ENCODE measurements at regions not wholly inside any gene's neighbourhood (a gene's known extent, or its start where the extent isn't known, plus 50 kb on each side); places are given as distances from the start of the nearest gene placed in this dataset.

DNA sequence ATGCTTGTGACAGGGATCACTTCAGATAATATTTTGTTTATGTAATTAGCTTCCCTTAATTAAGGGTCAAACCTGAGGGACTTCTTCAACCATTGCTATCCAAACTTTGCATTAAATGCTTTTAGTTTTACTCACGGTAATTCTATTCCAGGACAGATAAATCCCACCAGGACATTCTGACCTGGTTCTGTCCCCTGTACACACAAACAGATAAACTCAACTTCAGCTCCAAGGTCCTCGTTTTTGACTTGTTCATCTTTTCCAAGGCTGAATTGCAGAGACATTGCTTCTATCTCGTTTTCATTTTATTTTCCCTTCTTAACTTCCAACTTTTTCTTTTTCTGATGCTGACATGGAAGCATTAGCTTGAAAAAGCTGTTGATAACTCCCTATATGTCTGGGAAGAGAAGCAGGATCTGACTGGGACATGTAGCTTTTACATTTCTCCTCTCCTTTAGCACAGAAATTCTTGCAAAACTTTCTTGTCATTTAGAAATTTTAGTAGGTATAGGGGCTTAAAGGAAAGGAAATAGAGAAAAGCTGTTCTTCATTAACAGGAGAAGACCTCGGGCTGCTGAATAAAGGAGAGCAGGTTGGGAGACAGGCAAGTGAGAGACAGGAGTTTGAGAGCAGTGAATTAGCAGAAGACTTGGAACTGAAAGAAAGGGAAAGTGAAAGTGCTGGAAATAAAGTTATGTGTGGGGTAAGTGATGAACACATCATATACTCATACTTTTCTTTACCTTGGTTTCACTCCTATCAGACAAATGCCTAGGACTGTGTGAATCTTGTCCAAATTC is 231.7 kb upstream of the B3GALT2 start:
- CTCF ChIA-PET, result interaction anchor here (0.5 to 0.7 kb wide), 3 partner anchors 26 to 1084 kb away, joined by 3 to 4 read pairs (median 3); no protein-coding TSS in a partner anchor
- H3K27ac Mint-ChIP-seq, result peak overlapping the region; percentile 39
- H3K4me1 Mint-ChIP-seq (ENCODE audit: low read depth), result peaks cover 46% of the 10 kb centered on the region
- no peaks in the 10 kb centered on the region for H3K36me3 Mint-ChIP-seq (ENCODE audit: low read depth)
- intact Hi-C loops (cut with micrococcal nuclease), result loop anchor here (1.0 to 10.0 kb wide), 8 partner anchors 31 to 903 kb away; partner anchors contain the start of genes RO60 and UCHL5
- no peak for DNase-seq
- H3K9me3 Mint-ChIP-seq, result no peaks in the 10 kb centered on the region
- peak overlapping the region; percentile 52 for H3K4me3 Mint-ChIP-seq
- H3K27me3 Mint-ChIP-seq (ENCODE audit: low read depth), result no peaks in the 10 kb centered on the region

DNA sequence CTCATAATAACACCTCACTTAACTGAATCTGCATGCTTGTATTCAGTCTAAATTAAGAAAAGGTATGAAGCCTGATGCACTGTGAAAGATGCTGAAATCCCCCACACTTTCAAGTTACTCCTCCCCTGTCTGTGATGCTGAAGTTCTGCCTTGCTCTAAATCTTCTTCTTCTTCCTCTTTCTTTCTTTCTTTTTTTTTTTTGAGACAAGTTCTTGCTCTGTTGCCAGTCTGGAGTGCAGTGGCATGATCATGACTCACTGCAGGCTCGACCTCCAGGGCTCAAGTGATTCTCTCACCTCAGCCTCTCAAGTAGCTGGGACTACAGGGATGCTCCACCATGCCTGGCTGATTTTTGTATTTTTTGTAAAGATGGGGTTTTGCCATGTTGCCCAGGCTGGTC is 231.0 kb upstream of the B3GALT2 start:
- intact Hi-C loops (cut with micrococcal nuclease), result loop anchor here (5.0 to 10.0 kb wide), 3 partner anchors 385 to 903 kb away; no protein-coding TSS in a partner anchor
- CTCF ChIA-PET, result interaction anchor here (0.6 to 0.7 kb wide), 2 partner anchors 57 to 1085 kb away, joined by 3 read pairs; no protein-coding TSS in a partner anchor
- Mint-ChIP-seq H3K36me3 (ENCODE audit: low read depth) (no peaks in the 10 kb centered on the region), H3K27me3 (ENCODE audit: low read depth) (no peaks in the 10 kb centered on the region), H3K4me3 (no peak overlapping the region), H3K9me3 (no peaks in the 10 kb centered on the region), H3K27ac (peak overlapping the region; percentile 5), H3K4me1 (ENCODE audit: low read depth) (peaks cover 53% of the 10 kb centered on the region)
- peak; percentile 43 for DNase-seq

DNA sequence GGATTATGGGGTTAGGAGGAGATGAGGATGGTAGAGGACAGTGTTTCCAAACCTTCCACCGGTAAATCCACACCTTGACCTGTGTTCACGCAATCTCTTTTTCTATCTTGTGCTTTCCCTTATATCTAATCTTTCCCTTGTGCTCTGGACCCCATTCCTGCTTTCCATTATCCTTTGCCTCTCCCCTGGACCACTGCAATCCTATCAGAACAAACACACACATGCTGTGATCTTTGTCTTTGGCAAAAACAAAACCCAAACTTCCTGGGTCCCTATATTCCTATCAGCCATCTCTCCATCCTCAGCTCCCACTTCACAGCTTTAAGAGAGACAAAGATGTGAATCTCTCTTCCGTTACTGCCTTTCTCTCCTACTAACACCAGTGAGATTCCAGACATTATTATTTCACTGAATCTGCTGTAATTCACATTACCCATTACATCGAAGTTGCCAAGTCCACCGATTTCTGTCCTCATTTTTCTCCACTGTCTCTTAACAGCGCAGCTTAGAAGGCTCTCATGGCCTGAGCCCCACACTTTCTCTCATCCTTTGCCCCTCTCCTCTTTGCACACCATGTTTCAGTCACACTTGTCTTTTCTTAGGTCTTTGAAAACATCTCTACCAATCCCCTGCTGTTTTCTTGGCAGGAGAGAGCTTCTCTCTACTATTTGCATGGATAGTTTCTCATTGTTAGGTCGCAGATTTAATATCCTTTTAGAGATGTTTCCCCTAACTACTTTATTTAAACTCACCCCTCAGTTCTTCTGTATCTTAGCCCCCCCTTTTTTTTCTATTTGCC is 230.0 kb upstream of the B3GALT2 start:
- H3K36me3 Mint-ChIP-seq (ENCODE audit: low read depth), result no peaks in the 10 kb centered on the region
- no peak for DNase-seq
- no peak overlapping the region for H3K27ac Mint-ChIP-seq
- intact Hi-C loops (cut with micrococcal nuclease), result loop anchor here (5.0 to 10.0 kb wide), 3 partner anchors 386 to 902 kb away; no protein-coding TSS in a partner anchor
- no peaks in the 10 kb centered on the region for H3K9me3 Mint-ChIP-seq
- H3K4me1 Mint-ChIP-seq (ENCODE audit: low read depth), result peaks cover 62% of the 10 kb centered on the region
- no peaks in the 10 kb centered on the region for H3K27me3 Mint-ChIP-seq (ENCODE audit: low read depth)
- no peak overlapping the region for H3K4me3 Mint-ChIP-seq
- CTCF ChIA-PET, result no interaction called here

DNA sequence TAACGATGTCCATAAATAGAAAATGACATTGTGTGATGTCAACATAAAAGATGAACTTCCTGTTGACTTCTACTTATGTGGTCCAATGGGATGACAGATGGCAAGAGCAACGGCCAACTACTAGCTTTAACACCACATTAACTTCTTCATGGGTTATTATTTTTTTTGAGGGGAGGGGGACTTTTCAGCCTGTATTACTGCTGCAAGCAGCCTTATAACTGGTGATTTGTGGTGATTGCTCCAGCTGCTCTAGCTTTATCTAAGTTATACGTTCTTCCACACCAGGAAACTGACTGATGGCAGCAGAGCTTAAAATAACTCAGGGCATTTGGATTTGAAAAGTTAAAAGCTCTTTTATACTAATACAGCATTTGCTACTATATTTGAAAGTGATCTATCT is 228.8 kb upstream of the B3GALT2 start:
- Mint-ChIP-seq H3K4me1 (ENCODE audit: low read depth) (peaks cover 63% of the 10 kb centered on the region), H3K27ac (no peak overlapping the region), H3K4me3 (no peak overlapping the region), H3K36me3 (ENCODE audit: low read depth) (no peaks in the 10 kb centered on the region), H3K27me3 (ENCODE audit: low read depth) (no peaks in the 10 kb centered on the region), H3K9me3 (no peaks in the 10 kb centered on the region)
- no peak for DNase-seq
- CTCF ChIA-PET, result interaction anchor here (1.6 kb wide), 1 partner anchor 12 kb away, joined by 3 read pairs; no protein-coding TSS in a partner anchor
- intact Hi-C loops (cut with micrococcal nuclease), result loop anchor here (5.0 to 10.0 kb wide), 3 partner anchors 387 to 900 kb away; no protein-coding TSS in a partner anchor

DNA sequence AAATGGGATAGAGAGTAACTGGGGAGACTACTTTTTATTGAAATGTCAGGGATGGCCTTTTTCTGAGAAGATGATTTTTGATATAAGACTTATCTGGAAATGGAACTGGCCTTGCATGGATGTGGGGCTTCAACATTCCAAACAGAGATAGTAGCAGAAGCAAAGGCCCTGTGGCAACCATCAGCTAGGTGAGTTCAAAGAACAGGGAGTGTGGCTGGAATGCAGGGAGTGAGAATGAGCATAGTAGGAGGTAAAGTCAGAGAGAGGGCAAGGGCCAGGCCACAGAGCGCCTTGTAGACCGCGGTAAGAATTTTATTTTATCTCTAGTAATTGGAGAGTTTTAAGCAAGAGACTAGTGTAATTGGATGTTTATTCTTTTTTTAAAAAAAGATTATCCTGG is 227.0 kb upstream of the B3GALT2 start:
- Mint-ChIP-seq H3K36me3 (ENCODE audit: low read depth) (no peaks in the 10 kb centered on the region), H3K4me1 (ENCODE audit: low read depth) (peaks cover 56% of the 10 kb centered on the region), H3K4me3 (no peak overlapping the region), H3K27me3 (ENCODE audit: low read depth) (no peaks in the 10 kb centered on the region), H3K27ac (no peak overlapping the region), H3K9me3 (no peaks in the 10 kb centered on the region)
- CTCF ChIA-PET, result interaction anchor here (0.8 kb wide), 1 partner anchor 228 kb away, joined by 3 read pairs; no protein-coding TSS in a partner anchor
- DNase-seq, result no peak
- intact Hi-C loops (cut with micrococcal nuclease), result loop anchor here (2.0 to 10.0 kb wide), 5 partner anchors 45 to 899 kb away; partner anchors contain the start of gene RGS2

DNA sequence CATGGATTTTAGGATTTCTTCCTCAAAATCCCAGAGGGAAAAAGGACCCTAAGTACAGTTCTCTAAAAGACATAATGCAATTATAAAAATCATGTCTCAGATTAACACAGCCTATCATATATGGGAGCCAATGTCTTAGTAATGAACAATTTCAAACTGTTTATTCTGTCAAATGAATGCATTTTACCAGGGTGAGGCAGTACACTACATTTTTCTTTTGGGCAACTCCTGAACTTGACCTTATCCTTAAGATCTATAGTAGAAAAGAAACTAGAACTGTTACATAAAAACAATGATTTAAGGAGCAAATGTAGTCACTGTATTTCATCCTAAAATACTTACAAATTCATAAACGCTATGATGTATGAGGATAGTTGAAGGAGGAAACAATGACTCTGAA is 226.3 kb upstream of the B3GALT2 start:
- no peak for DNase-seq
- CTCF ChIA-PET, result interaction anchor here (0.8 kb wide), 1 partner anchor 228 kb away, joined by 3 read pairs; no protein-coding TSS in a partner anchor
- H3K4me3 Mint-ChIP-seq, result no peak overlapping the region
- no peak overlapping the region for H3K27ac Mint-ChIP-seq
- intact Hi-C loops (cut with micrococcal nuclease), result loop anchor here (1.0 to 10.0 kb wide), 6 partner anchors 44 to 898 kb away; partner anchors contain the start of gene RGS2
- no peaks in the 10 kb centered on the region for H3K36me3 Mint-ChIP-seq (ENCODE audit: low read depth)
- H3K27me3 Mint-ChIP-seq (ENCODE audit: low read depth), result no peaks in the 10 kb centered on the region
- H3K4me1 Mint-ChIP-seq (ENCODE audit: low read depth), result peaks cover 49% of the 10 kb centered on the region
- no peaks in the 10 kb centered on the region for H3K9me3 Mint-ChIP-seq

DNA sequence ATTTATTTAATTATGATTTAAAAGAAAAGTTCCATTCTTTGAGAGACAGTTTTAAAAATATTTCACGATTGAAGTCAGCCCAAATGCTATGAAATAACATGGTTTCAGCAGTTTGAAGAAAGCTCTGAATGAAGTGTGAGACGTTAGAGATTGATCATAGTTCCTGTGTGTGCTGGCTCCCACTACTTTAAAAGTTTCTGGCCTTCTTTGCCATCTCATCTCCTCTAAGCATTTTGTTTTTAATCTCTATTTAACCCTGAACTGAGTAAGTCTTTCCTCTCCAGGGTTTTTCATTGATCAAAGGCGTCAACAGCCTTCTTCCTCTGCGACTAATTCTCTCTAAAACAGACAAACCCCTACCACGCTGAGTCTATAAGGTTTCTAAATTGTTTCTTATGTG is 225.3 kb upstream of the B3GALT2 start:
- H3K36me3 Mint-ChIP-seq (ENCODE audit: low read depth), result no peaks in the 10 kb centered on the region
- H3K4me3 Mint-ChIP-seq, result peak overlapping the region; percentile 13
- intact Hi-C loops (cut with micrococcal nuclease), result loop anchor here (1.0 to 10.0 kb wide), 11 partner anchors 37 to 897 kb away; partner anchors contain the start of gene RGS2
- CTCF ChIA-PET, result no interaction called here
- DNase-seq, result peak; percentile 22
- H3K27me3 Mint-ChIP-seq (ENCODE audit: low read depth), result no peaks in the 10 kb centered on the region
- H3K27ac Mint-ChIP-seq, result peak overlapping the region; percentile 73
- H3K4me1 Mint-ChIP-seq (ENCODE audit: low read depth), result peaks cover 50% of the 10 kb centered on the region
- no peaks in the 10 kb centered on the region for H3K9me3 Mint-ChIP-seq

DNA sequence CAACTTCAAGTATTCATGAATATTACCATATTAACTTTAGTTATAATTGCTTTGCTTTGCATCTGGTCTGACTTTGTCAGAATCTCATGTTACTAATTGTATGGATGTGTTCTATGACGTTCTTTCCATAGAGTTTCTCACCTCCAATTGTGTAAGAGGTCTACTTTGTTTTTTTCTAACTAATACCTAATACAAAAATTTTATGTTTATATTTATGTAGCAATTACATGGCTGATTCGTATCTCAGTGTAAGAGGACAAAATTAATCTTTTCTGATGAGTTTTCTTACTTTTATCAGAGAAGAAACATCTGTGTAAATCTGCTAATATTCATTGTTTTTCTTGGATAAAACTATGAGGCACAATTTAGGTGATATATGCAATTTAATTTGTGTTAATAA is 224.8 kb upstream of the B3GALT2 start:
- Mint-ChIP-seq H3K27ac (no peak overlapping the region), H3K9me3 (no peaks in the 10 kb centered on the region), H3K36me3 (ENCODE audit: low read depth) (no peaks in the 10 kb centered on the region), H3K4me1 (ENCODE audit: low read depth) (peaks cover 45% of the 10 kb centered on the region), H3K4me3 (no peak overlapping the region), H3K27me3 (ENCODE audit: low read depth) (no peaks in the 10 kb centered on the region)
- CTCF ChIA-PET, result no interaction called here
- intact Hi-C loops (cut with micrococcal nuclease), result loop anchor here (1.0 to 10.0 kb wide), 8 partner anchors 38 to 896 kb away; partner anchors contain the start of gene RGS2
- no peak for DNase-seq

DNA sequence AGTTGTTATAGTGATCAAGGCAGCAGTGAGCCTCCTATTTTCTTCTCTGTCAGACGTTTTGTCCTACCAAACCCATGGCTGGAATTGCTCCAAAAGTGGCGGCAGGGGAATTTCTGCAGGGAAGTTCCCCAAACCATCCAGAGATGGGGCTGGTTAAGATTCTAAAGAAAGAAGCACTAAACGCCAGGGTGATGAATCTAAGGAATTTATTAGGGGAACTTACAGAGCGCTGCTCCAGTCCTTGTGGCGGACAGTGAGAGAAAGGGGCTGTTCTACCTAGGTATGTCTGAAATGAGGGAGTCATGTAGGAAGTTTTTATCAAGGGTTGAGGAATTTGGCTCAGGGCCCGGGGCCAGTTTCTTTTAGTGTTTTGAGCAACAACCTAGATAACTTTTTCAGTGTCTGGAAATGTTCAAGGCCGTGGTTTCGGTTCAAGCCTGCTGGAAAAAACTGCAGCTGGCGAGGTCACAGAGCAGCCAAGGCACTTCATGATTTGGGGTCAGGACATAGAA is 222.4 kb upstream of the B3GALT2 start:
- CTCF ChIA-PET, result no interaction called here
- intact Hi-C loops (cut with micrococcal nuclease), result no loop called here
- no peak overlapping the region for H3K27ac Mint-ChIP-seq
- no peak for DNase-seq
- H3K4me3 Mint-ChIP-seq, result no peak overlapping the region
- no peaks in the 10 kb centered on the region for H3K27me3 Mint-ChIP-seq (ENCODE audit: low read depth)
- H3K4me1 Mint-ChIP-seq (ENCODE audit: low read depth), result peaks cover 39% of the 10 kb centered on the region
- no peaks in the 10 kb centered on the region for H3K9me3 Mint-ChIP-seq
- no peaks in the 10 kb centered on the region for H3K36me3 Mint-ChIP-seq (ENCODE audit: low read depth)

DNA sequence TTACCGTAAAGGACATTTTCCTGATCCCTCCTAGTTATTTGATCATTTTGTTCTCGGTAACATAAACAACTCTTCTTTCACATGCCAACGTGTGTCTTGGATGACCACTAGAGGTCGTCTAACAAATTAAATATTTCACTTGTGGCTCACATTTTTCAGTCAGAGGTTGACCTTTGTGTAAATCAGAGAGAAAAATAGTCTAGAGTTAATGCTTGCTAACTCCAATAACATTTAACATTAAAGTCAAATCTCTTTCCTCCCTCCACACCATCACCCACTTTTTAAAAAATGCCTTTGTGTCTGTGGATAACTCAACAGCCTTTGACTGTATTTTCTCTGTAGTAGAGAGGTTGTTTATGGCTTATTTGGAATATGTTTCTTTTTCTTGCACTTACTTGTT is 220.5 kb upstream of the B3GALT2 start:
- H3K36me3 Mint-ChIP-seq (ENCODE audit: low read depth), result no peaks in the 10 kb centered on the region
- CTCF ChIA-PET, result interaction anchor here (0.6 kb wide), 1 partner anchor 195 kb away, joined by 3 read pairs; no protein-coding TSS in a partner anchor
- no peak overlapping the region for H3K27ac Mint-ChIP-seq
- H3K9me3 Mint-ChIP-seq, result no peaks in the 10 kb centered on the region
- H3K4me3 Mint-ChIP-seq, result no peak overlapping the region
- no peak for DNase-seq
- intact Hi-C loops (cut with micrococcal nuclease), result loop anchor here (1.0 kb wide), 1 partner anchor 888 kb away; no protein-coding TSS in a partner anchor
- H3K27me3 Mint-ChIP-seq (ENCODE audit: low read depth), result no peaks in the 10 kb centered on the region
- H3K4me1 Mint-ChIP-seq (ENCODE audit: low read depth), result peaks cover 26% of the 10 kb centered on the region

DNA sequence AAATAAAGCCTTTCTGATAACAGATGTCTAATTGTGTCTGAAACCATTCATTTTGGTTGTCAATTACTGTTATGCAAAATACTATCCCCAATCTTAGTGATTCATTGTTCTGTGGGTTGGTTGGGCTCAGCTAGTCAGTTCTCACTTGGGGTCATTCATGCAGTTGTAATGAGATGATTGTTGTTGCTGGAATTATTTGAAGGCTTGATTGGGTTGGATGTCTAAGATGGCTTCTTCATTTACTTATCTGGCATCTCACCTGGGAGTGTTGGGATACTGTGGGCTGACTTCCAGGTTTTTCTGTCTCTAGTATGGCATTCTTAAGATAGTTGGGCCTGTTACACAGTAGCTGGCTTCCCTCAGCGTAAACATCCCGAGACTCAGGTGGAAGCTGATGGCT is 217.8 kb upstream of the B3GALT2 start:
- CTCF ChIA-PET, result interaction anchor here (0.6 to 1.9 kb wide), 2 partner anchors 220 to 989 kb away, joined by 4 to 5 read pairs; no protein-coding TSS in a partner anchor
- no peak overlapping the region for H3K4me3 Mint-ChIP-seq
- intact Hi-C loops (cut with micrococcal nuclease), result no loop called here
- no peaks in the 10 kb centered on the region for H3K9me3 Mint-ChIP-seq
- no peaks in the 10 kb centered on the region for H3K36me3 Mint-ChIP-seq (ENCODE audit: low read depth)
- no peak overlapping the region for H3K27ac Mint-ChIP-seq
- no peaks in the 10 kb centered on the region for H3K27me3 Mint-ChIP-seq (ENCODE audit: low read depth)
- DNase-seq, result no peak
- H3K4me1 Mint-ChIP-seq (ENCODE audit: low read depth), result peaks cover 18% of the 10 kb centered on the region

DNA sequence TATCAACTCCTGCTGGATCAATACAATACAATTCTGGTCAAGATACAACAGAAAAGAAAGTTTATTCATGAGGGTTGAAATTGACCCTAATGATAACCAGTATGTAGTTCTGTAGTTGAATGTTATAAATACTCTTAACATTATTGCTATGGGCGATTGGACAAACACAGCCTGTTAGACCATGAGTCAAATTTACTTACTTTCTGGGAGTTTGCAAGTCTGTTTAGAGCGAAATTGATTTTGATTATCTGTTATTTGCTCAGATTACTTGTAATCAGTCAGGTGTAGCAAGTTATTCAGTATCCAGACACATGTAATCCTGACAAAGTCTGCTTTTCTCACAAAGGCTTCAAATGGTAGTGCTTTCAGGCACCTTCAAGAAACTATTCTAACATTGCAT is 216.6 kb upstream of the B3GALT2 start:
- Mint-ChIP-seq H3K4me1 (ENCODE audit: low read depth) (peaks cover 13% of the 10 kb centered on the region), H3K4me3 (no peak overlapping the region), H3K27me3 (ENCODE audit: low read depth) (no peaks in the 10 kb centered on the region), H3K27ac (no peak overlapping the region), H3K9me3 (no peaks in the 10 kb centered on the region), H3K36me3 (ENCODE audit: low read depth) (no peaks in the 10 kb centered on the region)
- intact Hi-C loops (cut with micrococcal nuclease), result no loop called here
- DNase-seq, result no peak
- CTCF ChIA-PET, result no interaction called here
